ENCODE measurements at regions not wholly inside any gene's neighbourhood (a gene's known extent, or its start where the extent isn't known, plus 50 kb on each side); places are given as distances from the start of the nearest gene placed in this dataset.

GRCh38 chr6:19694697-19695096, 142.5 kb upstream of the ID4 start:
- no peak overlapping the region for H3K4ac ChIP-seq (replicated peaks; ENCODE audit: insufficient read length, low read depth, low read length)
- no peaks in the 10 kb centered on the region for H3K9me3 ChIP-seq (ENCODE audit: insufficient read depth in 2 of 2, low read depth in 1 of 2, low read length in 1 of 2)
- H2BK20ac ChIP-seq (ENCODE audit: low read length) = no peak overlapping the region
- H4K5ac ChIP-seq (ENCODE audit: insufficient read length, low read depth, low read length) = no peak overlapping the region
- H3K79me1 ChIP-seq (ENCODE audit: low read depth, low read length) = no peaks in the 10 kb centered on the region
- no peak overlapping the region for H2BK15ac ChIP-seq (ENCODE audit: low read length)
- no peaks in the 10 kb centered on the region for H3K27me3 ChIP-seq (replicated peaks in 1 of 4; ENCODE audit: control insufficient read depth in 3 of 4, extremely low read depth in 1 of 4, insufficient read depth in 3 of 4, low read length in 3 of 4)
- H2AFZ ChIP-seq (ENCODE audit: low read length) = no peak overlapping the region
- peaks cover 2 to 15% (median 11%) of the 10 kb centered on the region in 4 experiments; a peak in 4 of 7 replicates for H3K4me1 ChIP-seq (replicated peaks in 1 of 4; ENCODE audit: control insufficient read depth in 3 of 4, insufficient read depth in 4 of 4, low read length in 3 of 4)
- no peak for FAIRE-seq
- no peak overlapping the region for H2BK12ac ChIP-seq (ENCODE audit: low read depth, low read length)
- ChIA-PET POLR2A (ENCODE audit: partially characterized antibody) (no interaction called here), CTCF (ENCODE audit: partially characterized antibody) (no interaction called here)
- H3K56ac ChIP-seq (replicated peaks; ENCODE audit: insufficient read length, low read depth, low read length) = no peak overlapping the region
- no peaks in the 10 kb centered on the region for H3K36me3 ChIP-seq (ENCODE audit: control insufficient read depth in 2 of 4, insufficient read depth in 4 of 4, low read length in 3 of 4)
- H4K20me1 ChIP-seq (replicated peaks in 1 of 2; ENCODE audit: control insufficient read depth in 1 of 2, insufficient read depth in 2 of 2, low read length in 2 of 2) = no peaks in the 10 kb centered on the region
- H3K9ac ChIP-seq (replicated peaks in 1 of 4; ENCODE audit: extremely low read depth in 1 of 4, low read depth in 3 of 4, low read length in 3 of 4) = no peak overlapping the region
- peaks cover 7% of the 10 kb centered on the region; the same call in 1 of the 2 replicates for H3K23me2 ChIP-seq (ENCODE audit: low read depth, low read length)
- 95% methylated on average over 3 of the region's 3 CpGs; no CpG with 5 or more reads in 1 of the 2 experiments for WGBS, 2 experiments (ENCODE audit: extremely low coverage in 1 of 2, insufficient coverage in 1 of 2, insufficient read length in 1 of 2, insufficient replicate concordance in 2 of 2, low coverage in 1 of 2, low lambda C conversion rate in 2 of 2, missing lambda C conversion rate in 1 of 2)
- H3K18ac ChIP-seq (ENCODE audit: extremely low read depth, low read length) = no peak overlapping the region
- H4K8ac ChIP-seq (ENCODE audit: extremely low read depth, insufficient read depth, low read length) = no peak overlapping the region
- no peak overlapping the region for H3K4me3 ChIP-seq (ENCODE audit: extremely low read depth in 1 of 4, insufficient read depth in 2 of 4, low read depth in 3 of 4, low read length in 4 of 4)
- H3K14ac ChIP-seq (ENCODE audit: insufficient read length) = no peak overlapping the region
- no peak for TF ChIP-seq RNF2 (IDR thresholded peaks at IDR 0.05; ENCODE audit: borderline replicate concordance, low read depth, low read length, missing control alignments, poor library complexity, severe bottlenecking)
- TF ChIP-seq SAP30 (IDR thresholded peaks at IDR 0.05; ENCODE audit: insufficient read depth, insufficient replicate concordance, low read length) = peak; percentile 45
- TF ChIP-seq YY1 (IDR thresholded peaks at IDR 0.05; ENCODE audit: low read depth, low read length) = peak; percentile 99
- H2AK5ac ChIP-seq (ENCODE audit: low read depth, low read length) = no peak overlapping the region
- no peaks in the 10 kb centered on the region for H3K79me2 ChIP-seq (ENCODE audit: control insufficient read depth in 1 of 2, insufficient read depth in 2 of 2, low read length in 2 of 2)
- no peak overlapping the region for H3K4me2 ChIP-seq (ENCODE audit: insufficient read depth in 1 of 2, low read depth in 2 of 2, low read length in 2 of 2)
- no peak overlapping the region for H3K27ac ChIP-seq (ENCODE audit: low read depth, low read length)
- no peak overlapping the region for H2BK5ac ChIP-seq (ENCODE audit: low read depth, low read length)
- no peak overlapping the region for H3K23ac ChIP-seq (ENCODE audit: insufficient read length)
- peak overlapping the region; percentile 36 for H2BK120ac ChIP-seq (replicated peaks; ENCODE audit: low read depth, low read length)
- H4K91ac ChIP-seq (replicated peaks; ENCODE audit: insufficient read length, low read length) = no peak overlapping the region
- DNase-seq (ENCODE audit: low read depth in 1 of 2, low spot score in 2 of 2) = no peak

All from H1 (cell line).